Neuronal stem cell (in vitro differentiated cells): ENCODE measurements at regions not wholly inside any gene's neighbourhood (a gene's known extent, or its start where the extent isn't known, plus 50 kb on each side); places are given as distances from the start of the nearest gene placed in this dataset.

ENCODE experiments used
- DNase-seq: peaks from one replicate; pipeline ENCODE4 v3.0.0-alpha.2; 2013; ENCODE audit warnings: low spot score
- H2AFZ ChIP-seq: one replicate; pipeline ENCODE4 v1.6.1; 2013; ENCODE audit warnings: mild to moderate bottlenecking, low read length, inconsistent platforms
- H2AK5ac ChIP-seq: 2 replicates; pipeline ENCODE4 v1.6.1; 2013; ENCODE audit warnings: low read depth, mild to moderate bottlenecking, inconsistent platforms, low read length, moderate library complexity, mixed read lengths
- H2BK120ac ChIP-seq: 2 replicates; pipeline ENCODE4 v1.6.1; 2013; ENCODE audit warnings: low read depth, mild to moderate bottlenecking, inconsistent platforms, low read length, moderate library complexity, mixed read lengths
- H2BK12ac ChIP-seq: one replicate; pipeline ENCODE4 v1.6.1; 2013; ENCODE audit warnings: low read length, inconsistent platforms
- H2BK15ac ChIP-seq: 2 replicates; pipeline ENCODE4 v1.6.1; 2013; ENCODE audit warnings: mild to moderate bottlenecking, low read length, inconsistent platforms, mixed read lengths
- H2BK5ac ChIP-seq: one replicate; pipeline ENCODE4 v1.6.1; 2013; ENCODE audit warnings: inconsistent platforms, mild to moderate bottlenecking, low read length, moderate library complexity
- H3K14ac ChIP-seq: one replicate; pipeline ENCODE4 v1.6.1; 2013; ENCODE audit warnings: low read length, inconsistent platforms
- H3K18ac ChIP-seq: 2 replicates; pipeline ENCODE4 v1.6.1; 2013; ENCODE audit warnings: low read length, inconsistent platforms
- H3K23ac ChIP-seq: 2 replicates; pipeline ENCODE4 v1.6.1; 2013; ENCODE audit warnings: low read depth, mild to moderate bottlenecking, mixed read lengths, low read length, inconsistent platforms; ENCODE audit not compliant: poor library complexity
- H3K27ac ChIP-seq: replicated peaks from 3 replicates; pipeline ENCODE4 v1.5.1; 2013; ENCODE audit warnings: low read length, inconsistent platforms
- H3K27me3 ChIP-seq, 3 experiments: 2 replicates each; pipeline ENCODE4 v1.6.1; 2013; ENCODE audit warnings: low read length in 3 of 3, mild to moderate bottlenecking in 2 of 3, inconsistent platforms in 1 of 3, low read depth in 1 of 3, mixed read lengths in 1 of 3, moderate library complexity in 1 of 3; ENCODE audit not compliant: control insufficient read depth in 3 of 3, insufficient read depth in 3 of 3
- H3K36me3 ChIP-seq, 2 donors: replicated peaks in 1 of 2; 2 replicates each; pipeline ENCODE4 v1.6.1; 2013; ENCODE audit warnings: low read length in 2 of 2; ENCODE audit not compliant: control insufficient read depth in 2 of 2, insufficient read depth in 2 of 2
- H3K4ac ChIP-seq: 2 replicates; pipeline ENCODE4 v1.6.1; 2013; ENCODE audit warnings: inconsistent platforms, mild to moderate bottlenecking, low read length, moderate library complexity
- H3K4me1 ChIP-seq, 2 donors: 1 replicate in 1 of 2; 2 replicates in 1 of 2; pipeline ENCODE4 v1.6.1; 2013; ENCODE audit warnings: low read length in 2 of 2, low read depth in 1 of 2; ENCODE audit not compliant: control insufficient read depth in 2 of 2, insufficient read depth in 1 of 2
- H3K4me2 ChIP-seq: one replicate; pipeline ENCODE4 v1.6.1; 2013; ENCODE audit warnings: mild to moderate bottlenecking, low read length, inconsistent platforms; ENCODE audit not compliant: insufficient read depth, poor library complexity, severe bottlenecking
- H3K4me3 ChIP-seq, 2 donors: 2 replicates each; pipeline ENCODE4 v1.5.1; 2013; ENCODE audit warnings: low read length in 2 of 2, mild to moderate bottlenecking in 2 of 2, inconsistent platforms in 1 of 2, moderate library complexity in 1 of 2
- H3K79me1 ChIP-seq: one replicate; pipeline ENCODE4 v1.6.1; 2013; ENCODE audit warnings: low read depth, mild to moderate bottlenecking, inconsistent platforms, low read length, moderate library complexity
- H3K9ac ChIP-seq: one replicate; pipeline ENCODE4 v1.6.1; 2013; ENCODE audit warnings: mild to moderate bottlenecking, low read depth, low read length, inconsistent platforms; ENCODE audit not compliant: poor library complexity
- H3K9me3 ChIP-seq, 2 donors: replicated peaks in 1 of 2; 2 replicates each; pipeline versions ENCODE3 to v1.6.1; 2013; ENCODE audit warnings: low read length in 2 of 2, mild to moderate bottlenecking in 2 of 2, inconsistent platforms in 1 of 2, low read depth in 1 of 2, mixed read lengths in 1 of 2, moderate library complexity in 1 of 2; ENCODE audit not compliant: control insufficient read depth in 2 of 2, insufficient read depth in 1 of 2
- H4K8ac ChIP-seq: one replicate; pipeline ENCODE4 v1.6.1; 2013; ENCODE audit warnings: low read depth, mild to moderate bottlenecking, inconsistent platforms, low read length, moderate library complexity
- H4K91ac ChIP-seq: one replicate; pipeline ENCODE4 v1.6.1; 2013; ENCODE audit warnings: low read length, low read depth, mild to moderate bottlenecking, inconsistent platforms; ENCODE audit not compliant: poor library complexity
- WGBS, 2 donors: extraction: QIAGEN DNeasy Blood & Tissue Kit; methylation state at CpG; one replicate each; pipeline ENCODE4 v1.1.7; 2013; ENCODE audit warnings: missing lambda C conversion rate in 2 of 2, mixed read lengths in 1 of 2; ENCODE audit not compliant: insufficient read length in 2 of 2, insufficient replicate concordance in 1 of 2; ENCODE audit errors: extremely low coverage in 2 of 2; 5-methylcytosine and 5-hydroxymethylcytosine counted together

- Histone ChIP-seq H3K4me1 (no peaks in the 10 kb centered on the region), H3K18ac (no peak overlapping the region), H3K4me3 (no peak overlapping the region), H2BK5ac (no peak overlapping the region), H3K36me3 (no peaks in the 10 kb centered on the region), H2AK5ac (no peak overlapping the region), H3K4ac (no peak overlapping the region), H3K27me3 (peaks cover 0 to 3% (median 0%) of the 10 kb centered on the region in 3 experiments), H3K27ac (no peak overlapping the region), H3K9me3 (no peaks in the 10 kb centered on the region), H3K14ac (no peak overlapping the region), H2BK15ac (no peak overlapping the region), H3K23ac (no peak overlapping the region), H3K9ac (no peak overlapping the region), H3K4me2 (no peak overlapping the region), H3K79me1 (no peaks in the 10 kb centered on the region), H2AFZ (no peak overlapping the region), H4K8ac (no peak overlapping the region), H2BK120ac (no peak overlapping the region), H4K91ac (no peak overlapping the region), H2BK12ac (no peak overlapping the region)
- DNase-seq = no peak
- WGBS, 2 donors = no CpG with 5 or more reads among the region's 4 CpGs
Measured at GRCh38 chr19:30704771-30705330, 332.7 kb downstream of the ZNF536 start.

GRCh38 chr19:30703645-30704044, 331.5 kb downstream of the ZNF536 start:
- Histone ChIP-seq H3K9ac (no peak overlapping the region), H3K79me1 (no peaks in the 10 kb centered on the region), H3K4ac (no peak overlapping the region), H2BK120ac (no peak overlapping the region), H2BK15ac (no peak overlapping the region), H3K4me3 (no peak overlapping the region), H3K27me3 (peaks cover 0 to 3% (median 0%) of the 10 kb centered on the region in 3 experiments), H2BK5ac (no peak overlapping the region), H3K4me1 (no peaks in the 10 kb centered on the region), H3K4me2 (no peak overlapping the region), H2AK5ac (no peak overlapping the region), H3K36me3 (no peaks in the 10 kb centered on the region), H3K14ac (peak overlapping the region; percentile 77), H3K18ac (no peak overlapping the region), H2AFZ (no peak overlapping the region), H3K9me3 (no peaks in the 10 kb centered on the region), H4K91ac (no peak overlapping the region), H2BK12ac (no peak overlapping the region), H3K27ac (no peak overlapping the region), H4K8ac (no peak overlapping the region), H3K23ac (no peak overlapping the region)
- no peak for DNase-seq
- no CpG with 5 or more reads among the region's 4 CpGs for WGBS, 2 donors

DNA sequence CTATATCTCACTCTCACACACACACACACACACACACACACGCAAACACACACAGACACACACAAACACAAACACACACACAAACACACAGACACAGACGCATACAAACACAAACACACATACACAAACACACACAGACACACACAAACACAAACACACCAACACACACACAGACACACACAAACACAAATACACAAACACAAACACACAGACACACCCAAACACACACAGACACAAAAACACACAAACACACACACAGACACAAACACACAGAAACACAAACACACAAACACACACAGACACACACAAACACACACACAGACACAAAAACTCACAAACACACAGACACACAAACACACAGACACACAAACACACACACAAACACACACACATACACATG, 329.0 kb downstream of the ZNF536 start:
- DNase-seq = no peak
- Histone ChIP-seq H3K4me1 (no peaks in the 10 kb centered on the region), H3K9me3 (no peaks in the 10 kb centered on the region), H3K4me3 (peak overlapping the region in 1 of 2 donors; percentile 33), H2BK120ac (no peak overlapping the region), H3K27ac (no peak overlapping the region), H4K8ac (no peak overlapping the region), H3K4me2 (no peak overlapping the region), H2BK15ac (no peak overlapping the region), H3K18ac (no peak overlapping the region), H4K91ac (no peak overlapping the region), H2AFZ (no peak overlapping the region), H2BK12ac (no peak overlapping the region), H3K23ac (no peak overlapping the region), H3K9ac (no peak overlapping the region), H3K14ac (no peak overlapping the region), H3K27me3 (peaks cover 0 to 3% (median 0%) of the 10 kb centered on the region in 3 experiments), H3K79me1 (no peaks in the 10 kb centered on the region), H3K36me3 (no peaks in the 10 kb centered on the region), H2AK5ac (no peak overlapping the region), H3K4ac (no peak overlapping the region), H2BK5ac (no peak overlapping the region)
- no CpG with 5 or more reads among the region's 2 CpGs for WGBS, 2 donors

- Histone ChIP-seq H3K18ac (no peak overlapping the region), H2AK5ac (no peak overlapping the region), H2BK15ac (no peak overlapping the region), H3K4me2 (no peak overlapping the region), H3K79me1 (no peaks in the 10 kb centered on the region), H3K4me3 (no peak overlapping the region), H2BK120ac (no peak overlapping the region), H3K23ac (no peak overlapping the region), H3K4ac (no peak overlapping the region), H3K4me1 (no peaks in the 10 kb centered on the region), H3K27me3 (peaks cover 0 to 3% (median 0%) of the 10 kb centered on the region in 3 experiments), H3K14ac (no peak overlapping the region), H3K9me3 (no peaks in the 10 kb centered on the region), H4K8ac (no peak overlapping the region), H2BK12ac (no peak overlapping the region), H3K36me3 (no peaks in the 10 kb centered on the region), H2AFZ (no peak overlapping the region), H3K9ac (no peak overlapping the region), H3K27ac (no peak overlapping the region), H2BK5ac (no peak overlapping the region), H4K91ac (no peak overlapping the region)
- no peak for DNase-seq
- 100% methylated on average over 1 of the region's 3 CpGs; no CpG with 5 or more reads in 1 of the 2 donors for WGBS, 2 donors
Measured at GRCh38 chr19:30699871-30700280, 327.7 kb downstream of the ZNF536 start.
